HepG2 (cell line): ENCODE measurements at regions not wholly inside any gene's neighbourhood (a gene's known extent, or its start where the extent isn't known, plus 50 kb on each side); places are given as distances from the start of the nearest gene placed in this dataset.

ENCODE experiments used
- ASH2L ChIP-seq: fragments of 300-600, 200-600 bp; sonication (generic); IDR thresholded peaks from 2 replicates; pipeline ENCODE4 v1.7.0; 2017; ENCODE audit warnings: low read depth, mild to moderate bottlenecking, moderate library complexity, mixed read lengths, low read length; ENCODE audit not compliant: insufficient read length
- CEBPB ChIP-seq: IDR thresholded peaks from 2 replicates; pipeline ENCODE4 v1.6.1; 2011; ENCODE audit warnings: low read depth, low read length, improper control_type of control experiment, borderline replicate concordance
- CREM ChIP-seq, 2 experiments: sonication (generic) in 1 of 2; formaldehyde crosslinking in 1 of 2; IDR thresholded peaks; 2 replicates each; pipeline versions ENCODE4 v1.4.0 to v1.6.1; 2016 to 2020; ENCODE audit warnings: antibody characterized with exemption in 1 of 2, mild to moderate bottlenecking in 1 of 2, missing genetic modification reagents in 1 of 2
- CTCF ChIP-seq: sonication (generic); formaldehyde crosslinking; IDR thresholded peaks from 2 replicates; pipeline ENCODE4 v1.5.0; 2020; ENCODE audit warnings: mild to moderate bottlenecking, missing genetic modification reagents, moderate library complexity
- ESRRA ChIP-seq: sonication (generic); formaldehyde crosslinking; IDR thresholded peaks from 2 replicates; pipeline ENCODE4 v1.5.1; 2020; ENCODE audit warnings: mild to moderate bottlenecking, low read depth, missing genetic modification reagents
- FOXJ3 ChIP-seq: sonication (generic); formaldehyde crosslinking; IDR thresholded peaks from 2 replicates; pipeline ENCODE4 v1.4.0; 2020; ENCODE audit warnings: missing genetic modification reagents, mild to moderate bottlenecking, borderline replicate concordance
- GTF2F1 ChIP-seq: fragments of 150-350 bp; IDR thresholded peaks from 2 replicates; pipeline ENCODE4 v1.6.1; 2014; ENCODE audit warnings: low read length
- JUND ChIP-seq: sonication (generic); formaldehyde crosslinking; IDR thresholded peaks from 2 replicates; pipeline ENCODE4 v1.8.0; 2022; ENCODE audit warnings: mild to moderate bottlenecking, missing genetic modification reagents
- MATR3 ChIP-seq: sonication (generic); formaldehyde crosslinking; IDR thresholded peaks from 2 replicates; pipeline ENCODE4 v1.4.0; 2020; ENCODE audit warnings: missing genetic modification reagents
- POLR2A ChIP-seq, 2 experiments: IDR thresholded peaks; 2 replicates each; pipeline ENCODE4 v1.6.1; 2011; ENCODE audit warnings: low read depth in 2 of 2, low read length in 2 of 2, mild to moderate bottlenecking in 1 of 2, moderate library complexity in 1 of 2; ENCODE audit not compliant: insufficient read depth in 1 of 2
- THAP7 ChIP-seq: sonication (generic); formaldehyde crosslinking; IDR thresholded peaks from 2 replicates; pipeline ENCODE4 v1.8.1; 2023; ENCODE audit warnings: mild to moderate bottlenecking, missing genetic modification reagents
- ZNF629 ChIP-seq: sonication (generic); formaldehyde crosslinking; conservative IDR thresholded peaks from 2 replicates; pipeline ENCODE4 v1.5.0; 2020; ENCODE audit warnings: missing genetic modification reagents
- ZNF792 ChIP-seq: IDR thresholded peaks from 2 replicates; pipeline ENCODE4 v1.6.1; 2016
- TF ChIP-seq, protein P1 (sequence below), 2 experiments: sonication (generic) in 1 of 2; formaldehyde crosslinking in 1 of 2; IDR thresholded peaks; 2 replicates each; pipeline versions ENCODE4 v1.4.0 to v1.6.1; 2016 to 2020; ENCODE audit warnings: borderline replicate concordance in 1 of 2, low read depth in 1 of 2, mild to moderate bottlenecking in 1 of 2, missing genetic modification reagents in 1 of 2

DNA sequence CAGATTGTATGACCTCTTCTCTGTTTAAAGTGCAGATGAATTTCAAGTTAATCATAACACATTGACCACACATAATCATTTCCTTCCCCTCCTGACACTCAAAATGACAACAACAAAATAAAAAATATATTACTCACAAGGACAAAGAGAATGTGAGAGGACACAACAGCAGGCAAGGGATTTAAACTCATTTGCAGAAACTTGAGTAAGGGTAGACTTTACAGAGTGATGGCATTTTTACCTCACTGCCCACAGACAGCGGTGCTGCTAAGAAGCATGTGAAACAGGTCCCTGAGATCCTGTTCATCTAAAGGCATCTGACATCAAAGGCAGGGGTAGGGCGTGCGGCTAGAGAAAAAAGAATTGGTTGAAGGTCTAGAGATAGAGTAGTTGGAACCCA lies 99.0 kb downstream of the TRIM36 start:
- TF ChIP-seq ZNF629 (CRISPR knock-in tag): no peak
- TF ChIP-seq POLR2A (IDR thresholded peaks at IDR 0.05; ENCODE audit: insufficient read depth in 1 of 2, low read depth in 2 of 2, low read length in 2 of 2): no peak
- no peak for TF ChIP-seq CEBPB
- no peak for TF ChIP-seq ESRRA (CRISPR knock-in tag)
- TF ChIP-seq JUND (CRISPR knock-in tag): no peak
- no peak for TF ChIP-seq THAP7 (CRISPR knock-in tag)
- TF ChIP-seq FOXJ3 (CRISPR knock-in tag): no peak
- TF ChIP-seq, protein P1, sequence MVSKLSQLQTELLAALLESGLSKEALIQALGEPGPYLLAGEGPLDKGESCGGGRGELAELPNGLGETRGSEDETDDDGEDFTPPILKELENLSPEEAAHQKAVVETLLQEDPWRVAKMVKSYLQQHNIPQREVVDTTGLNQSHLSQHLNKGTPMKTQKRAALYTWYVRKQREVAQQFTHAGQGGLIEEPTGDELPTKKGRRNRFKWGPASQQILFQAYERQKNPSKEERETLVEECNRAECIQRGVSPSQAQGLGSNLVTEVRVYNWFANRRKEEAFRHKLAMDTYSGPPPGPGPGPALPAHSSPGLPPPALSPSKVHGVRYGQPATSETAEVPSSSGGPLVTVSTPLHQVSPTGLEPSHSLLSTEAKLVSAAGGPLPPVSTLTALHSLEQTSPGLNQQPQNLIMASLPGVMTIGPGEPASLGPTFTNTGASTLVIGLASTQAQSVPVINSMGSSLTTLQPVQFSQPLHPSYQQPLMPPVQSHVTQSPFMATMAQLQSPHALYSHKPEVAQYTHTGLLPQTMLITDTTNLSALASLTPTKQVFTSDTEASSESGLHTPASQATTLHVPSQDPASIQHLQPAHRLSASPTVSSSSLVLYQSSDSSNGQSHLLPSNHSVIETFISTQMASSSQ (IDR thresholded peaks at IDR 0.05; ENCODE audit: low read depth): no peak
- TF ChIP-seq, protein P1 (CRISPR knock-in tag; IDR thresholded peaks at IDR 0.05; ENCODE audit: borderline replicate concordance): no peak
- no peak for TF ChIP-seq ASH2L
- TF ChIP-seq MATR3 (CRISPR knock-in tag): no peak
- no peak for TF ChIP-seq GTF2F1
- no peak for TF ChIP-seq CREM (IDR thresholded peaks at IDR 0.05)
- TF ChIP-seq CREM (CRISPR knock-in tag; IDR thresholded peaks at IDR 0.05): no peak
- no peak for TF ChIP-seq ZNF792
- no peak for TF ChIP-seq CTCF (CRISPR knock-in tag)
